BJ (cell line): ENCODE measurements at regions not wholly inside any gene's neighbourhood (a gene's known extent, or its start where the extent isn't known, plus 50 kb on each side); places are given as distances from the start of the nearest gene placed in this dataset.
"Not testable (repeated sequence)": the region's sequence is repeated elsewhere in the genome, so short reads cannot be mapped to it uniquely, and the experiment has no call there.

Source experiments
- CTCF ChIA-PET: fragments of 350-600 bp; formaldehyde crosslinking; extraction: SDS; loops from one replicate; lab custom pipeline; 2021; ENCODE audit warnings: antibody characterized with exemption, inconsistent platforms; lab: Yijun Ruan, JAX
- POLR2A ChIA-PET: fragments of 300-600 bp; sonication (Branson Sonifier 250); formaldehyde crosslinking; extraction: SDS; loops from one replicate; lab custom pipeline; 2021; ENCODE audit warnings: antibody characterized with exemption; lab: Charles Lee
- DNase-seq: peaks from one replicate; pipeline ENCODE4 v3.0.0-alpha.2; 2011; ENCODE audit warnings: low read depth
- H3K27me3 ChIP-seq: 2 replicates; pipeline ENCODE4 v1.6.0; 2011; ENCODE audit warnings: low read length; ENCODE audit not compliant: control insufficient read depth, insufficient read depth
- H3K36me3 ChIP-seq: 2 replicates; pipeline ENCODE4 v1.5.1; 2011; ENCODE audit warnings: low read length; ENCODE audit not compliant: control insufficient read depth, insufficient read depth
- H3K4me3 ChIP-seq: 2 replicates; pipeline ENCODE4 v1.5.1; 2011; ENCODE audit warnings: low read depth, mild to moderate bottlenecking, control low read depth, low read length
- CTCF ChIP-seq: IDR thresholded peaks from 2 replicates; pipeline ENCODE4 v1.5.1; 2011; ENCODE audit warnings: low read depth, mild to moderate bottlenecking, control low read depth, inconsistent platforms, low read length, moderate library complexity; ENCODE audit not compliant: insufficient read depth

GRCh38 chr2:158866082-158866481 lies 71.0 kb downstream of the DAPL1 start:
- CTCF ChIA-PET, H3K4me3 ChIP-seq, DNase-seq, H3K36me3 ChIP-seq, POLR2A ChIA-PET, H3K27me3 ChIP-seq: not testable (repeated sequence)

- H3K4me3 ChIP-seq, POLR2A ChIA-PET, H3K36me3 ChIP-seq, H3K27me3 ChIP-seq, DNase-seq: not testable (repeated sequence)
- CTCF ChIA-PET: interaction anchor here (0.6 kb wide), 1 partner anchor 1013 kb away, joined by 3 read pairs; no protein-coding TSS in a partner anchor
Measured at GRCh38 chr2:158867531-158868191, 72.5 kb downstream of the DAPL1 start.

GRCh38 chr2:158868386-158868785 lies 73.3 kb downstream of the DAPL1 start:
- H3K36me3 ChIP-seq, DNase-seq, H3K27me3 ChIP-seq, H3K4me3 ChIP-seq, POLR2A ChIA-PET: not testable (repeated sequence)
- CTCF ChIA-PET: interaction anchor here (0.6 kb wide), 1 partner anchor 1014 kb away, joined by 3 read pairs; no protein-coding TSS in a partner anchor

GRCh38 chr2:158869122-158869521 lies 74.0 kb downstream of the DAPL1 start:
- H3K36me3 ChIP-seq, CTCF ChIA-PET, H3K4me3 ChIP-seq, DNase-seq, POLR2A ChIA-PET, H3K27me3 ChIP-seq: not testable (repeated sequence)

GRCh38 chr2:158869609-158870008 lies 74.5 kb downstream of the DAPL1 start:
- POLR2A ChIA-PET, H3K4me3 ChIP-seq: not testable (repeated sequence)
- CTCF ChIA-PET: interaction anchor here (0.6 kb wide), 1 partner anchor 19 kb away, joined by 3 read pairs; no protein-coding TSS in a partner anchor

GRCh38 chr2:158878003-158878402 lies 82.9 kb downstream of the DAPL1 start:
- no peak for DNase-seq
- H3K4me3 ChIP-seq: no peak overlapping the region
- no peak for TF ChIP-seq CTCF
- ChIA-PET POLR2A (no interaction called here), CTCF (no interaction called here)
- H3K36me3 ChIP-seq: no peaks in the 10 kb centered on the region
- no peaks in the 10 kb centered on the region for H3K27me3 ChIP-seq

More at GRCh38 chr2:158869609-158870008, 74.5 kb downstream of the DAPL1 start:
- not testable (repeated sequence) for H3K27me3 ChIP-seq, DNase-seq, H3K36me3 ChIP-seq

- H3K27me3 ChIP-seq: no peaks in the 10 kb centered on the region
- ChIA-PET CTCF (no interaction called here), POLR2A (no interaction called here)
- DNase-seq: no peak
- H3K4me3 ChIP-seq: no peak overlapping the region
- H3K36me3 ChIP-seq: no peaks in the 10 kb centered on the region
- TF ChIP-seq CTCF: no peak
Measured at GRCh38 chr2:158879229-158879903, 84.2 kb downstream of the DAPL1 start.
